NB4 (cell line): ENCODE measurements at regions not wholly inside any gene's neighbourhood (a gene's known extent, or its start where the extent isn't known, plus 50 kb on each side); places are given as distances from the start of the nearest gene placed in this dataset.

Experiments used
- DNase-seq: peaks from one replicate; pipeline ENCODE4 v3.0.0; 2010; ENCODE audit warnings: low read depth
- H3K4me3 ChIP-seq: one replicate; pipeline ENCODE4 v1.5.1; 2011; ENCODE audit warnings: mild to moderate bottlenecking, low read depth, low read length, moderate library complexity
- CTCF ChIP-seq: IDR thresholded peaks from one replicate; pipeline ENCODE4 v1.5.1; 2012; ENCODE audit warnings: low read depth, low read length
- MAX ChIP-seq: IDR thresholded peaks from 2 replicates; pipeline ENCODE4 v1.6.1; 2011; ENCODE audit warnings: low read depth, low read length
- MYC ChIP-seq: IDR thresholded peaks from 2 replicates; pipeline ENCODE4 v1.6.1; 2011; ENCODE audit warnings: low read depth, low read length
- POLR2A ChIP-seq: IDR thresholded peaks from 2 replicates; pipeline ENCODE4 v1.6.1; 2011; ENCODE audit warnings: mild to moderate bottlenecking; ENCODE audit not compliant: insufficient read length; ENCODE audit errors: extremely low read depth

DNA sequence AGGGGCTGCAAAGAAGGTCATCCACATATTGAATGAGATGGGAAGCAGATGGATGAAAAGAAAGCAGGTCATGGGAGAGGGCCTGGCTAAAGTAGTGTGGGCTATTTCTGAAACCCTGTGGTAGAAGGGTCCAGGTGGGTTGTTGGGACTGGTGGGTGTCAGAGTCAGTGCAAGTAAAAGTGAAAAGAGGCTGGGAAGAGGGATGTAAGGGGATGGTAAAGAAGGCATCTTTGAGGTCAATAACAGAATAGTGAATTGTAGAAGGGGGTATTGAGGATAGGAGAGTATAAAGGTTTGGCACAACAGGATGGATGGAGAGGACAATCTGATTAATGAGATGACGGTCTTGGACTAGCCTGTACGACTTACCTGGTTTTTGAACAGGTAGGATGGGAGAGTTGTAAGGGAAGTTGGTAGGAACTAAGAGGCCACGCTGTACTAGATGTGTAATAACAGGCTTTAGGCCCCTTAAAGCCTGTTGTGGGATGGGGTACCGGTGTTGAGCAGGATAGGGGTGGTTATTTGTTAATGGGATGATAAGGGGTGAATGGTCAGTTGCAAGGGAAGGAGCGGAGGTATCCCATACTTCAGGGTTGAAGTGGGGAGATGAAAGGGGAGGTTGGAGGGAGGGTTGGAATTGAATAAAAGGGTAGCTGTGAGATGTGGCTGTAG is 748.9 kb upstream of the ADGRB3 start:
- no peak overlapping the region for H3K4me3 ChIP-seq
- no peak for TF ChIP-seq MYC
- no peak for TF ChIP-seq POLR2A
- no peak for TF ChIP-seq CTCF
- no peak for TF ChIP-seq MAX
- no peak for DNase-seq

- no peak overlapping the region for H3K4me3 ChIP-seq
- no peak for DNase-seq
These were observed 749.7 kb upstream of the ADGRB3 start for GRCh38 chr6:67885081-67886033.

GRCh38 chr6:67884442-67884841 is 750.6 kb upstream of the ADGRB3 start:
- H3K4me3 ChIP-seq: no peak overlapping the region
- no peak for TF ChIP-seq MYC
- no peak for TF ChIP-seq MAX
- TF ChIP-seq POLR2A: no peak
- TF ChIP-seq CTCF: no peak
- no peak for DNase-seq

More at GRCh38 chr6:67885081-67886033, 749.7 kb upstream of the ADGRB3 start:
- TF ChIP-seq POLR2A (no peak), CTCF (no peak), MYC (no peak), MAX (no peak)

DNA sequence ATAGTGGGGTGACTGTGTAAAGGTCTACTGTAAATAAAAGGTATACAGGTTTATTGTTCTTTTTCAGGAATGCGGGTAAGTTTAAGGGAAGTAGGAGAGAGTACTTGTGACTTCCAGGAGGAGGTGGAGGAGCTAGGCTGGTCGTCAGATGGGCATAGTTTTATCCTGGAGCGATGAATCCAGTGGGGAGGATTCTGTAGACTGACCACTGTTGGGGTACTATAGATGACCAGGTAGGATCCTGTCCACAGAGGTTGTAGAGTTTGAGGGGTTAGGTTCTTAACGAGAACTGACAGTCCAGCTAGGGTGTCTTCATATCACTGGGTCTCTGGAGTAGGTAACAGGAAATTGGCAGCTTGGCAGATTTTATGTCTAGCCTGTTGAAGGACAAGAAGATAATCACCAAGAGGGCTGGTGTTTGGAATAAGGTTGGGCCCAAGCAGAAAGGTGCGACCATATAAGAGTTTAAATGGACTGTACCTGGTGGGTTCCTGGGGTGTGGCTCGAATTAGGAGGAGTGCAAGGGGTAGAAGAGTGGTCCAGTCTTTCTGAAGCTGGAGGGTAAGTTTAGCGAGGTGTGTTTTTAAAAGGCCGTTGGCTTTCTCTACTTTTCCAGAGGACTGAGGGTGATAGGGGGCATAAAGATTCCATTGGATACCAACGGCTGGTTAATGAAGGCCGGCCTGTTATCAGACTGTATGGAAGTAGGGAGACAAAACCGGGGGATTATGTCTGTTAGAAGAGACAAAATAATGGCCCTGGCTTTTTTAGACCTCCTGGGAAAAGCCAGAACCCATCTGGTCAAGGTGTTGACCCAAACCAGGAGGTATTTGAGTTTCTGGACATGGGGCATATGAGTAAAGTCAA is 751.3 kb upstream of the ADGRB3 start:
- no peak for DNase-seq
- TF ChIP-seq CTCF (no peak), POLR2A (no peak), MYC (no peak), MAX (no peak)
- H3K4me3 ChIP-seq: no peak overlapping the region

- TF ChIP-seq MAX (no peak), CTCF (no peak), MYC (no peak), POLR2A (no peak)
- H3K4me3 ChIP-seq: no peak overlapping the region
- no peak for DNase-seq
These were observed 752.4 kb upstream of the ADGRB3 start for GRCh38 chr6:67882436-67883311.
